ENCODE measurements at regions not wholly inside any gene's neighbourhood (a gene's known extent, or its start where the extent isn't known, plus 50 kb on each side); places are given as distances from the start of the nearest gene placed in this dataset.

DNA sequence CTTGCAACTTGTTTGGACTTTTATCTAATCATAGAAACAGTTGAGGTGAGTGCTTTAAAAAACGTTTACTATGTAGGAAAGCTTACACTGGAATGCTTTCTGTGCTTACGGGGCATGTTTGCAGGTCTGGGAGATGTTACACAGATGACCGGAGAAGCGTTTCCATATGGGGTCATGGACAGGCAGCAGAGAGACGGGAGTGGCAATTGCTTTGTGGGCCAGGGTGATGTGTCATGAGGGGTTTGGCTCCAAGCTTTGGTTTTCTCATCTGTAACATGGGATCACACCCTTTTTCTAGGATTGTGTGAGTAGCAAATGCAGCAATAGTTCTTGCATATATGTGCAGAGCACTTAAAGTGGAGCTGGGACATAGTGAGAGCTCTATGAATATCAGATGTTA, 174.8 kb upstream of the MKI67 start:
- FAIRE-seq (no peak), DNase-seq (ENCODE audit: low read depth) (no peak)
- Histone ChIP-seq H3K4me3 (ENCODE audit: low read depth, low read length) (no peak overlapping the region), H3K27me3 (ENCODE audit: control insufficient read depth, insufficient read depth, low read length) (no peaks in the 10 kb centered on the region), H3K36me3 (ENCODE audit: control insufficient read depth, insufficient read depth, low read length) (no peaks in the 10 kb centered on the region)
- TF ChIP-seq, protein P1, sequence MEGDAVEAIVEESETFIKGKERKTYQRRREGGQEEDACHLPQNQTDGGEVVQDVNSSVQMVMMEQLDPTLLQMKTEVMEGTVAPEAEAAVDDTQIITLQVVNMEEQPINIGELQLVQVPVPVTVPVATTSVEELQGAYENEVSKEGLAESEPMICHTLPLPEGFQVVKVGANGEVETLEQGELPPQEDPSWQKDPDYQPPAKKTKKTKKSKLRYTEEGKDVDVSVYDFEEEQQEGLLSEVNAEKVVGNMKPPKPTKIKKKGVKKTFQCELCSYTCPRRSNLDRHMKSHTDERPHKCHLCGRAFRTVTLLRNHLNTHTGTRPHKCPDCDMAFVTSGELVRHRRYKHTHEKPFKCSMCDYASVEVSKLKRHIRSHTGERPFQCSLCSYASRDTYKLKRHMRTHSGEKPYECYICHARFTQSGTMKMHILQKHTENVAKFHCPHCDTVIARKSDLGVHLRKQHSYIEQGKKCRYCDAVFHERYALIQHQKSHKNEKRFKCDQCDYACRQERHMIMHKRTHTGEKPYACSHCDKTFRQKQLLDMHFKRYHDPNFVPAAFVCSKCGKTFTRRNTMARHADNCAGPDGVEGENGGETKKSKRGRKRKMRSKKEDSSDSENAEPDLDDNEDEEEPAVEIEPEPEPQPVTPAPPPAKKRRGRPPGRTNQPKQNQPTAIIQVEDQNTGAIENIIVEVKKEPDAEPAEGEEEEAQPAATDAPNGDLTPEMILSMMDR (IDR thresholded peaks at IDR 0.05; ENCODE audit: insufficient read depth, low read length, severe bottlenecking) = no peak

DNA sequence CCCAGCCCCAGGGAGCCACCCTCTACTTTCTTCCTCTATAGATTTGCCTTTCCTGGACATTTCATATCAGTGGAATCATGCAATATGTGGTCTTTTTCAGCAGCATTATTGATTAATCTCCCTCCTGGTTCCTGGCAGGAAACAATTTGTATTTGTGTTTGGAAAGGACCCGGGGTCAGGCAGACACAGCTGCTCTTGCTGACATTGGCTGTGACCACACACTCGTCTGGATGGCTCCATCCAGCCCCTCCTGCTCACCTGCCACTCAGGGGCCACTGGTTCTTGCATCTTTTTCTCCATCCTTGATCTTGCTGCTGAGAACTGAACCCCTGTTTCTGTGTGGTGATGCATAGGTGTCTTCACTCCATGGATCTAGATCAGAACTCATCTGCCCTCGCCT, 176.6 kb upstream of the MKI67 start:
- TF ChIP-seq, protein P1 (IDR thresholded peaks at IDR 0.05; ENCODE audit: insufficient read depth, low read length, severe bottlenecking) = no peak
- DNase-seq (ENCODE audit: low read depth) (no peak), FAIRE-seq (no peak)
- H3K27me3 ChIP-seq (ENCODE audit: control insufficient read depth, insufficient read depth, low read length) = no peaks in the 10 kb centered on the region
- no peak overlapping the region for H3K4me3 ChIP-seq (ENCODE audit: low read depth, low read length)
- no peaks in the 10 kb centered on the region for H3K36me3 ChIP-seq (ENCODE audit: control insufficient read depth, insufficient read depth, low read length)

DNA sequence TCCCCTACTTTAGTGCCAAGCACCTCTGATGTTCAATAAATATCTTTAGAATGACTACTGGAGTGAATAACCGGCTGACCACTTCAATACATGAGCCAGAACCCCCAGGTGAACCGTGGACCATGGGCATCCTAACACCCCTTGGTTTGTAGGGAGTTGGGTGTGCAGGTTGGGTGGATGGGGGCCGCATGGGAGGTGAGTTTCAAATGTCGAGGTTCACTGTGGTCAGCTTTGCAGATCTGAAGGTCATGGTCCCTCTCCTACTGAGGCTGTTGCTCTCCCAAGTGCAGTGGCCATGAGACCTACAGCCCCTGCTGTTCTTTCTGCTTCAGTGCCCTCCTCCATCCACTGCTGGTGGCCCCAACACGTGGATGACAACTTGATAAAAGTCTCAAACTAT, 178.0 kb upstream of the MKI67 start:
- TF ChIP-seq, protein P1 (IDR thresholded peaks at IDR 0.05; ENCODE audit: insufficient read depth, low read length, severe bottlenecking) = no peak
- DNase-seq (ENCODE audit: low read depth) (no peak), FAIRE-seq (no peak)
- H3K27me3 ChIP-seq (ENCODE audit: control insufficient read depth, insufficient read depth, low read length) = no peaks in the 10 kb centered on the region
- H3K36me3 ChIP-seq (ENCODE audit: control insufficient read depth, insufficient read depth, low read length) = no peaks in the 10 kb centered on the region
- H3K4me3 ChIP-seq (ENCODE audit: low read depth, low read length) = no peak overlapping the region

DNA sequence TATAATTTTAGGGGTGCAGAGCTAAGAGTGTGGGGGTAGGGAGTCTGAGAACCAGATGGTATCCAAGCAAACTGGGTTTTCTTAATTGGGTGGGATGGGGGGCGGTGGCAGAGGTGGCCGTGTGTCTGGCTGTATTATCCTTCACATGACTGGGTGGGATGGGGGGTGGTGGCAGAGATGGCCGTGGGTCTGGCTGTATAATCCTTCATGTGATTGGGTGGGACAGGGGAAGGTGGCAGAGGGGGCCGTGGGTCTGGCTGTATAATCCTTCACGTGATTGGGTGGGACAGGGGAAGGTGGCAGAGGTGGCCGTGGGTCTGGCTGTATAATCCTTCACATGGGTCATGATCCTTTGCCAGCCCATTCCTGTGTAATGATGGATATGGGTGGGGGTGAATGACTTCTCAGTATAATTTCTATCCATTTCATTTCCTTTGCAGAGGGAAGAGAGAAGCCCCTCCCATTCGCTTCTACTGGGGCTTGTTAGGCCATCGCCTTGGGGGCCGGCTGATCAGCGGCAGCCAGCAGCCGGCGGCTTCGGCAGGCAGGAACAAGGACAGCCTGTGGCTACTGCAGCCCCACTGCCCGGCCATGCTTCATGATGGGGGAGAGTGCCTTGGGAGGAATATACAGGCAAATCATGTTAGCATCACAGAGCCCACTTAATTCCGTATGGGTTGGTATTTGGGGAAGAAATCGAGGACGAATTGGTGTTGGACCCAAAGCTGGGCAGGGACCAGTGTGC, 179.6 kb upstream of the MKI67 start:
- DNase-seq (ENCODE audit: low read depth) (no peak), FAIRE-seq (no peak)
- no peaks in the 10 kb centered on the region for H3K36me3 ChIP-seq (ENCODE audit: control insufficient read depth, insufficient read depth, low read length)
- H3K27me3 ChIP-seq (ENCODE audit: control insufficient read depth, insufficient read depth, low read length) = no peaks in the 10 kb centered on the region
- TF ChIP-seq, protein P1 (IDR thresholded peaks at IDR 0.05; ENCODE audit: insufficient read depth, low read length, severe bottlenecking) = no peak
- no peak overlapping the region for H3K4me3 ChIP-seq (ENCODE audit: low read depth, low read length)

DNA sequence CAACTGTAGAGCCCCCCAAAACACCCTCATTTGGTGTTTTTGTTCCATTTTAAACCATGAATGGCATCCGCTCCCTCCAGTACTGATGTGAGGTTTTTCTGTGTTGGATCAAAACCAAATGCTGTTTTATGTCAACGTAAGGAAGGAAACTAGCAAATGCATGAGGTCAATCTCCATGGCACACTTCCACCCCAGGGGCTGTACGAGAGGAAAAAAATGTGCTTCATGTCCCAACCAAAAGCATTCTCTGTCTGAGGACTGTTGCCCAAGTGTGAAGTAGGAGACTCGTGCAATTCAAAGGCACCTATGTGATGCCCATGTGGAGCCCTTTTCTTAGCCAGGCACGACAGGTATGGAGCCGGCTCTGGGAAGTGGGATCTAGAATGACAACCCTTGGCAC, 180.3 kb upstream of the MKI67 start:
- no peak overlapping the region for H3K4me3 ChIP-seq (ENCODE audit: low read depth, low read length)
- FAIRE-seq (peak; percentile 60), DNase-seq (ENCODE audit: low read depth) (no peak)
- TF ChIP-seq, protein P1 (IDR thresholded peaks at IDR 0.05; ENCODE audit: insufficient read depth, low read length, severe bottlenecking) = no peak
- no peaks in the 10 kb centered on the region for H3K27me3 ChIP-seq (ENCODE audit: control insufficient read depth, insufficient read depth, low read length)
- H3K36me3 ChIP-seq (ENCODE audit: control insufficient read depth, insufficient read depth, low read length) = no peaks in the 10 kb centered on the region

DNA sequence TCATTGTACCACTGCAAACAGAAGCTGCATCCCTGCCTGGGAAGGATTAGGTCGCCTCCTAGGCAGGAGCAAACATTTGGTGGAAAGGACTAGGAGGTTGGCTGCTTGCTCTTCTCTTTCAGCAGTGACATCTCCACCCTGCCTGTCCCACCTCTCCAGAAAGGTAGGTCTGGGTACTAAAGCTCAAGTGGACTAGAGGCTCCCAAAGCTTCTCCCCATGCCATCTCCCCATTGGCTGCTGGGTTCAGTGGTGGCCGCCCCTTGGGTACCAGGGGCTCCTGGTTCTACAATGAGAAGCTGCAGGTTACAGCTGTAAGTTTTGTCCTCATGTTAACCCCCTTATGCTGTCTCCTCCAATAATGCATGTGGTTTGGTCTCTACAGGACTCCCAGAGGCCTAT, 180.7 kb upstream of the MKI67 start:
- no peak for DNase-seq (ENCODE audit: low read depth)

More for the DNA sequence above, 180.7 kb upstream of the MKI67 start:
- no peaks in the 10 kb centered on the region for H3K36me3 ChIP-seq (ENCODE audit: control insufficient read depth, insufficient read depth, low read length)
- no peak overlapping the region for H3K4me3 ChIP-seq (ENCODE audit: low read depth, low read length)
- TF ChIP-seq, protein P1 (IDR thresholded peaks at IDR 0.05; ENCODE audit: insufficient read depth, low read length, severe bottlenecking) = no peak
- FAIRE-seq = no peak
- H3K27me3 ChIP-seq (ENCODE audit: control insufficient read depth, insufficient read depth, low read length) = no peaks in the 10 kb centered on the region

Measured in bronchial epithelial cell (primary cell).